Stimulated activated naive CD8-positive, alpha-beta T cell treated with anti-CD3 and anti-CD28 coated beads, Interleukin-15, Interleukin-2, amounts not matched to agents 100 U/mL and 50 U/mL, for 24 hours (primary cell): ENCODE measurements at regions not wholly inside any gene's neighbourhood (a gene's known extent, or its start where the extent isn't known, plus 50 kb on each side); places are given as distances from the start of the nearest gene placed in this dataset.

Source experiments
- ATAC-seq: fragments of 150-1000 bp; cut with Tn5 transposase; one replicate; pipeline ENCODE4 v1.10.0; 2021
- DNase-seq: peaks from one replicate; pipeline ENCODE4 v3.0.0; 2021

DNA sequence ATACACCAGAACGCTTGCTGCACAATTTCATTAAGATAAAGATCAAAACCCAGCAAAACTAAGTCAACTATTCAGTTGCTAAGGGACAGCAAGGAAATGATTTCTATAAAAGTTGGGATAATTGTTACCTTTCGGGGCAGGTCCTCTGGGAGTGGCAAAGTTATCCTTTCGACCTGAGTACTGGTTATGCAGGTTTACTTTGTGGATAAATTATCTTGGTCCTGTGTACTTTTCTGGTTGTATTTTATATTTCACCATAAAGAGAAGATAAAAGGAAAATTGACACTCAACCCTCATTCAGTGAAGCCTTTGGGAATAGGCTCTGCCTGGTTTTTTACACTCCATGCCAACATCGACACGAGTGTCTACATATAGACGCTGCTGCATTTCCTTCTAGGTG lies 146.5 kb downstream of the SYK start:
- no peak for ATAC-seq
- DNase-seq, result no peak

DNA sequence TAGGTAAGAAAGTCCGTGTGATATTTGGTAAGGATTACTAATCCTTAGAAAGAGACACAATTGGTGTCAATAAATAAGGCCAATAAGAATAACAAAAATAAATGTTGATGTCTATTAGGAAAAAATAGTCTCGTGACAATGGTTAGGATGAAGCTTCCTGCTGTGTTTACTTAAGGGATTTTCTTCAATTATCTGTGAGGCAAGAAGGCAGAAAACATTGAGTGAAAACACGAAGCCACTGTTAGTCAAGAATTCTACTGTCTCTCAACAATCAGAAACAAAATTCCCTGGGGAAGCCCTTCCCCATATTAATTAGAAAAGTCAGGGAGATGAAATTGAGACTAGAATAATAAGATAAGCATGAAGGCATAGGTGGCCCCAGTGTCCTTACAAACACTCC lies 149.0 kb downstream of the SYK start:
- ATAC-seq (no peak), DNase-seq (no peak)

DNA sequence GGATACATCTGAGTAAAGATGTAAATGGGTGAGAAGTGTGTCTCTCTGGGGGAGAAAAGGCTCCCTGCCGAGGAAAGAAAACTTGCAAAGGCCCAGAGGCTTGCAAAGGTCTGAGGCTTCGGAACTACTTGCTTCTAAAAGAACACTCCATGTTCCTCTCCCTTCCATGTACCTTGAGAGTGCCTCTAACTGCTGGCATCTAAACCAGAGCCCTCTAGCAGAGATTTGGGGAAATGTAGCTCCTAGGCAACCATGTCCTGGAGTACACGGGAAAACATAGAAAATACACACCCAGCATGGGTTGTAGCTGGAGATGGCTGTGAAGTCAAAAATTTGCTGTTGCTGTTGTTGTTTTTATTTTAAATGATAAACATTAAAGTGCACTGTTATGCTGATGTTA lies 151.6 kb downstream of the SYK start:
- ATAC-seq, result no peak
- DNase-seq, result no peak

DNA sequence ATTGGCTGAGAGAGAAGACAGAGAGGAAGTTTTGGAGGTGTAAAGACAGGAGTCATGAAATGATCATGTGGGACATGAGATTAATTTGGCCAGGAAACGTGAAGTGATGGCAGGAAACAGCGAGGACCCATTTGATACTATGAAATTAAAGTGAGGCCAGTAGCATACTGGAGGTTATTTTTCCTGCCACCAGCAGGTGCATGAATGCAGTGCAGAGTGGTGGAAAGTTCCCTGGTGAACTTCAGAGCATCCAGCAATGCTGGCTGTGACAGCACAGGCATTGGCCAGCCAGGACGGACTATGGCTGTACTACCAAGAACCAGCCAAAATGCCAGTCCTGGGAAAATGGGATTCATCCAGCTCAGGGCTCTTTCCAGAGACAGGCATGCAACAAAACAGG lies 152.2 kb downstream of the SYK start:
- ATAC-seq, result no peak

DNA sequence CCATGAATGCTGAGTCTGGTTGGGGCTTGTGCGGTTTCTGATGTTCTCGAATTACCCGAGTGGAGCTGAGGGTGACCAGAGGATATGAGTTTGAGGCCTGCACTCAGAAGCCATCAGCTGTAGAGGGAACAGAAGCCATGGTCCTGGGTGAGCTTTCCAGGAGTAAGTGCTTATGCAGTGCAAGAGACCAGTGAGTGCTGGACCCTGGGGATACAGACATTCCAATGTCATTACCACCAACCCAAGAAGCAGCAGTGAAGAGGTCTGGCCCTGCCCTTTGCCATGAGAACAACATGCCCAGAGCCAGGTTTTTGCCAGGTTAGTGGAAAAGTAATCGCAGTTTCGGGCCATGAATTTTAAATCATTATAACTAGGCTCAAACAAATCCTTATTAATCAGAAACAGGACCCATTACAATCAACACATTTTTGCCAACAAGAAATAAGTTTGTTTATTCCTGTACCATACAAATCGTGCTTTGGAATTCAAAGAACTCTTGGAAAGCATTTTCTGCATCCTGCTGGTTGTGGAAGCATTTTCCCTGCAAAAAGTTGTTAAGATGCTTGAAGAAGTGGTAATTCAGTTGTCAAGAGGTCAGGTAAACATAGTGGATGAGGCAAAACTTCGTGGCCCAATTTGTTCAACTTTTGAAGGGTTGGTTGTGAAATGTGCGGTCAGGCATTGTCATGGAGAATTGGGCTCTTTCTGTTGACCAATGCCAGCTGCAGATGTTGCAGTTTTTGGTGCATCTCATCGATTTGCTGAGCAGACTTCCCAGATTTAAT lies 154.6 kb downstream of the SYK start:
- ATAC-seq, result no peak
- no peak for DNase-seq

More for the DNA sequence above, 152.2 kb downstream of the SYK start:
- no peak for DNase-seq

DNA sequence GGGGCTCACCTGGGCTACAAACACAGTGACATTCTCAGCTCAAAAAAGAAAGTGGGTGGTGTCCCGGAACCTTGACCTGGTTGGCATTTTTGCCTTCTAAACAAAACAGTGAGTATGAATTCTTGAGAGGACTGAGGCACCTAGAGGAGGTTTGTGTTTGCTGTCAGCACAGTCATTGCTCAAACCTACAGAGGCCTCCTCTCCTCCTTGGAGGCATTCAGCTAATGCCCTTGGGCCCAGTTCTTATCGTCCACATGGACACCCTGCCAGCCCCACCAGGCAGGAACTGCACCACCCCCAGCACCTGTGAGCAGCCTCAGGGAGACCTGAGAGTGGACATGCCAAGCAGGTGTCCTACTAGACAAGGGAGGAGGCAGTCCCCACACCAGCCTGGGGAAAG lies 156.7 kb downstream of the SYK start:
- no peak for ATAC-seq
- no peak for DNase-seq

DNA sequence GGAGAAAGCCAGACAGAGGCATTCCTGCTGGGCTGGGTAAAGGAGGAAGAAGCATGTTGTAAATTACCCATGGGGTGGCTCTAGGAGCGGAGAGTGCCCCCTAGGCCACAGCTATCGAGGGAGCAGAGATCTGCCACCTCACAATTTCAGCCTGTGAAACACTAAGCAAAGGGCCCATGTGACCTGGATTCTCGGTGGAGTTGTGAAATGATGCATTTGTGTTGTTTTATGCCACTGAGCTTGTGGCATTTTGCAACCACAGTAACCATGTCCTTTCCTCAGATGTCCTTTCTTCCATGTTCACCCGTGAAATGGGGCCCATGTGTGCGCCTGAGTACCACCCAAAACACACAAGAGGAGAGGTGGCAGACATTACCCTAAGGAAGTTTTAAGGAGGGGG lies 159.3 kb downstream of the SYK start:
- no peak for DNase-seq
- no peak for ATAC-seq

DNA sequence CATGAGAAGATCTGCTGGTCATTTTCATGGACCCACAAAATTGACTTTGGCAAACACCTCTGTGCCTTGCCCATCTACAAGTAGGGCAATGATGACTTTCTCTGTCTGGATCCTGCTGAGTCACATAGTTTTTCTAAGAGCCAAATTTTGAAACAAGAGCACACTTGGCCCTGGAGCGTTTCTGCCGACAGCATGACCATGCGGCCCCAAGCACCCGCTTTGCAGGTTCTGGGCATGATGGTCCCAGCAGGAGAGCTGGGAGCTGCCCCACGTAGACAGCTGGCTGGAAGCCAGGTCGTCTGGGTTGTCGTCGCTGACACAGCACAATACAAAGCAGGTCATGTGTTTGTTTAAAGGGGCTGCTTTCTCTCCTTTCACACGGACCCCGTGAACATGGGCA lies 159.8 kb downstream of the SYK start:
- DNase-seq (no peak), ATAC-seq (no peak)

DNA sequence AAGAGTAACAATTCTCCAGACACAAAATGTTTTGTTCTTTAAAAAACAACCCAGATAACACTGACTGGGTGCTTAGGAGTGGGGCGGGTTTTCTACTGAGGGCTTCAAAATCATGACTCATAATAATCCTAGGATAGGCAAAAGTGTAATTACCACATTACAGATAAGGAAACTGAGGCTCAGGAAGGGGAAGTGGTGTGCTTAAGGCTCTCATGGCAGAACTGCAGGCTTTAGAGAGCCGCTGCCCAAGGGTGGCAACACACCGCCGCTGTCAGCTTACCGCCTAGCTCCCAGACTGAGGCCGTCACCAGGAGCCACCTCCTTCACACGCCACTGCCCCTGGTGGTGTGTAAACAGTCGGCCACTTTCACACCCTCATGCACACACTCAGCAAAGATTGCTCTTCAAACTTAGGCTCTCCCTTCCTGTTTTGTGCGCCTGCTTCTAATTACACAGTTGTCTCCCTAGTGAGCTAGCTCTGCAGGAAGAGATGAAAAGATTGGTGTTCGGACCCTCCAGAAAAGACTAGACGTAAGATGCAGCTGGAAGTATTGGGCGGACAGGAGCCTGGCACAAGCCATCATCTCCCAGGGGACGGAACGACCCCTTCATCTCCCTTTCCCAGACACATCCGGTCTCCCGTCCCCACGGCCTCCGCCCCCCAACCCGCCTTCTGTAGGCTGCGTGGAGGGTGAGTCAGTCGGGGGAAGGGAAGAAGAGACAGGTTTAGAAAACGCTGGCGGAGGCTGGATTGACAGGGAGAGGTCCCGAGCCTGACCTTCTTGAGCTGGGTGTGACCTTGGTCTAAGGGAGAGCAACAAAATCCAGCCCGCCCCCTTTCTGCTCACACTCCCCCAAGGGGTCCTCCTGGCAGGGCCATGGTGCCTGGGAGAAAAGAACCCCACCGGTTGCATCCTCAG lies 162.7 kb downstream of the SYK start:
- no peak for ATAC-seq
- DNase-seq, result peak; percentile 26

DNA sequence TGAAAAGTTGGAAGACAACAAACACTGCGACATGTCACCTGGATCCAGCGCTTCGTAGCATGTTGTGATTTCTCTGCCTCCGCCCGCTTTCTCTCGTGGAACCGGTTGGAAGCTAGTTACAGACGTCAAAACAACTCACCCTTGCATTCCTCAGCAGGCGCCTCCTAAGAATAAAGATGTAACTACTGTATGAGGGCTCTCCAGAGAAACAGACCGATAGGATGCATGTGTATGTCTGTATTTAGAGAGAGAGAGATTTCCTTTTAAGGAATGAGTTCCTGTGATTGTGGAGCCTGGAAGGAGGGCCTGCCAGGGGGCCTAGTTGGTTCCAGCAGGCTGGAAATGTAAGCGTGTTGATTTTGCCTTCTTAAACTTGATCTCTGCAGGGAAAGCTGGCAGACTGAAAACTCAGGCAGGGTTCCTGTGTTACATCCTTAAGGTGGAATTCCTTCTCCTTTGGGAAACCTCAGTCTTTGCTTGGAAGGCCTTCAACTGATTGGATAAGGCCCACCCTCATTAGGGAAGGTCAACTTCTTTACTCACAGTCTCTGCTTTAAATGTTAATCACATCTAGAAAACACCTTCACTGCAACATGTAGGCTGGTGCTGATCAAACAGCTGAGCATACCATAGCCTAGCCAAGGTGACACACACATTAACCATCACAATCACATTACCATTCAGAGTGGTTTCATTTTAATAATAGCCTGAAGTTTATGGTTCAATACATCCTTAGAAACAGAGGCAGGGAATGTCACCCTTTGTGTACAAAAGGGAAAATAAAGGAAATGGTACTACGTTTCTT lies 163.8 kb downstream of the SYK start:
- ATAC-seq, result peak; percentile 17
- DNase-seq, result no peak

DNA sequence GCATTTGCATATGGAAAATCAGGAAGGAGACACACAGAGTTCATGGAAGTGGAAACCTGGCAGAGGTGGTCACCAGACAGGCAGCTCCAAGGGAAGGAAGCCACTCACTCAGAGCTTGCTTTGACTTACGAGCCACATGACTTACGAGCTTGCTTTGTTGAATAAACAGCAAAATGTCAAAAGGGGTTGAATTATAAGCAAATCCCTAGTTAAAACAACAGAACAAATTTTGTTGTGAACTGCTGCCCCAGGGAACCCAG lies 164.3 kb downstream of the SYK start:
- no peak for DNase-seq
- no peak for ATAC-seq

DNA sequence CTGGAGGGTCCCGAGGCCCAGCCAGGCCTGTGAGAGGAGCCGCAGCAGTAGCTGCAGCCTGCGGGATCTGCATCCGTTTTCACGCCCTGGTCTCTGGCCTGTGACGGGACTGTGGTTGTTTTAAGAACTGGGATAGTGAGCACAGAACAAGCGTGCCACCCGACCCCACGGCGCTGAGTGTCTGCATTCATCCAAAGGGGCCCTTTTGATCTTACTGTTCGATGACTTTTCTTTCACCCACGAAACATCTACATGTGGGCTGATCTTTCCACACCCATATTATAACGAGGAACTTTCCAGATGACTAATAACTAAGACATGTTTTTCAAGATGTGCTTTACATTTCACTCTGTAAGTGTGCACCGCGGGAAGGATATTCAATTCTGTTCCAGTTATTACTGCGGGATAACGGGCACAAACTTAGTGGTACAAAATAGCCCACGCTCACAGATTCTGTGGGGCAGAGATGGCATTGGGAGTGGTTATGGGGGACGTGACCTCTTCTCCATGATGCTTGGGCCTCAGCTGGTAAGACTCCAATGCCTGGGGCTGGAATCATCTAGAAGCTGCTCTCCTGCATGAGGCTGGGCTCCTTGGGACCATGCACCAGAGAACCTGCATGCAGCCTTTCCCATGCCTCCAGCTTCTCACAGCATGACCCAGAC lies 165.0 kb downstream of the SYK start:
- ATAC-seq (peak; percentile 90), DNase-seq (peak; percentile 46)

DNA sequence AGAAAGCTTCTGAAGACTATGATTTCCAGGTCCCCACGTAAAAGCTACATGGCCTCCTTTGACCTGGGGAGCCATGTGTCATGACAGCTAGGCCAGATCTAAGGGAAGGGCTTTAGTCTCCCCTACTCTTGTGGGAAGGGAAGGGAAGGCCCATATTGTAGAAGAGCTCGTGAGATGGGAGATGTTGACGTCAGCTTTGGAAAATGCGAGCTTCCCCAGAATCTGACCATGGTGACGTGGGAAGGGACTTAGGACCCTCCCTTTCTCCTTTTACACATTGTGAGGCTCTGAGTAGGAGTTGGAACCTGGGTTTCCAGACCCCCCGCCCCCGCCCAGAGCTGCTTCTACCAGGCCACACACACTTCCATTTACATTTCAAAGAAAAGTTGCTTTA lies 165.5 kb downstream of the SYK start:
- DNase-seq, result no peak
- no peak for ATAC-seq

DNA sequence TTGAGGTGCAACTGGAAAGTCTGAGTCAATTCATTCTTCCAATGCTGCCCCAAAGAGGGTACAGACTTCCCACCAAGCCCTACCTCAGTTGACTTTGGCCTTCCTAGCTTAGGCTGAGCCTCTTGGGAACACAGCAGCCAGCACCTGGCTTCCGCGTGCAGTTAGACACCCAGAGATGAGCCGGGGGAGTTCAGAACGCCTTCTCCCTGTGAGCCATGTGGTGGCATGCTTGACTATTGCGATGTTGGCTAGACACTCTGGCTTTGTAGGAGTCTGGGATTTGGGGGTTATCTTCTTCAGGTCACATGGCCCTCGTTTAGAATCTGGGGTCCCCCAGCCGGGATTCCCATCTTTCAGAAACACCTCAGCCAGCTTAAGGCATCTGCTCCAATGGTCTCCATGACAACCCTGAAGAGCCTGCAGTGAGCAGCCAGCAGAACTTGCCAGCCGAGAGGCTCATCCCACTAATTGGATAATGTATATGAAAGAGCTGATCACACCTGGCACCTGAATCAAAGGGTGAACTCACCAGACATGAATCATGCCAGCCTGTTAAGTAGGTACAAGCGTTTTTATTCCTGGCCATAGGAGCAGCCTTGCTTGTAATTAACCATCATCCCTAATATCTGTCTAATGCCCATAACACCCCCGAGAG lies 167.5 kb downstream of the SYK start:
- ATAC-seq (no peak), DNase-seq (no peak)

DNA sequence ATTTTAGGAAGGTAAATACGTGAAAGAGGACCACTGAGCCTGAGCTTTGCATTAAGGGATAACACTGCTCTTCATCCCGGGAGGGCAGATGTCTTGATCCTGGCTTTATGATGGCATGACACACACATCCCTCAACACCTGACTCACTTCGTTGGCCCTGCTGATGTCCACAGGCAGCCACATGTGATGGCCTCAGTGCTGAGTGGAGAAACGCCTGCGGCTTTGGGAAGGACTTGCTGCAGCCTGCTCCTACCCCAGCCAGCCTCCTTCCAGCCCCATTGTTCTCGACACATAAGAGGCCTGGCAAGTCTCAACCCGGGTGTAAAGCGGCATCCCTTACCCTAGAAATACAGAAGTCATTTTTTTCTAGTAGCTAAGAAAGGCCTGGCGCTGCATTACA lies 169.0 kb downstream of the SYK start:
- ATAC-seq (no peak), DNase-seq (no peak)

DNA sequence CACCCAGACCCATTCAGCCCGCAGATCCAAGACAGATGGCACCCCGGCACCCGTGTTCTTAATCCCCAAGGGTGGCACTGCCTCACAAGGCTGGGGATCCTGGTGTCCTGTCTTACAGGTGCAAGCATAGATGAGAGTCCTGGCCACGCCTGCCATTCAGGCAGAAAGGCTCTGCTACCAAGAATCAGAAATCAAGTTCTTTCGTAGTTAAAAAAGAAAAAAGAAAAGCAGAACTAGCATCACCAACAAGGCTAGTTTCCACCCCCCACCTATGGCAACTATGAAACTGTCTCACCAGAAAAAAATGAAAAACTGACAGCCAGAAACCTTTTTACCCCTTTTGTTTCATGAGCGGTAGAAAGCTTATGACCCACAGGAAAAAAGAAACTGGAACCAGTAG lies 170.4 kb downstream of the SYK start:
- ATAC-seq (no peak), DNase-seq (no peak)

DNA sequence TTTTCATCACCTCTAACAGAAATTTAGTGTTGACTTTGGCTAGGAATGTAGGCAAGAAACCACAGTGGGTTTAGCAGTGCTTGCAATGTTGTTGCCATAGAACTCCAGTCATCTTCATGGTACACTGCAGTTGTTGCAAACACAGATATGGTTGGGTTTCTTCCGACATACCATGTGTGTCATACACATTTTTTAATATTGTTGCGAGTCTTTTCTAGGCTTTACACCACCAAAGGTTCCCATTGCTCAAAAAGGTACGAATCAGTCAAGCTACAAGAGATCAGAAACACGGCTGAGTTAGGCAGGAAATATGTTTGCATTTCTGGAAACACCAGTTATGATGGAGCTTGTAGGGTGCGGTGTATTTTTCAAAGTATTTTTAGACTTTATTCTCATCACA lies 172.4 kb downstream of the SYK start:
- ATAC-seq (no peak), DNase-seq (no peak)

DNA sequence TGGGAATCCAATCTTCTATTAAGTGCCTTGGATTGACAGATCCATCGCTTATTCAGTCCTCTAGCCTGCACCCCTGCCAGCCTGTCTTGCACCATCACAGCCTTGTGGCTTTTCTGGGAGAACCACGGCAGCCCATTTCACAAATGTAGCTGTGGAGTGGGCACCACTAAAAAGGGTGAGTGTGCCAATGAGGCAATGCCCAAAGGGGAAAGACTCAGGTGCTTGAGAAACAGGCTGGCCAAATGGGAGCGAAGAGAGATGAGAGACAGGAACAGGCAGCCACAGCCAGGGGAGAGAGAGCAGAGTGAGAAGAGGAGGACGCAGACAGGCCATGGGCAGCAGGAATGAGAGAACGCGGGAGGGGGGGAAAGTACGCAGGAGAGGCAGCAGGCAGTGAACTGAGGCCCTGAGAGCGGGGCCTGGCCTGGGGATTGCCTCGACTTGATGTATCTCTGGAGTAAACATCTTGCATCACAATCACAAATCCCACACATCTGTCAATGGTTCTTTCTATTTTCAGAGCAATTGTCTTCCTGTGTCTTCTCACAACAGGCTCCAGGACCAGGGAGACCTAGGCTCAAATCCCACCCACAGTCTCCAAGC lies 173.1 kb downstream of the SYK start:
- ATAC-seq (no peak), DNase-seq (no peak)

DNA sequence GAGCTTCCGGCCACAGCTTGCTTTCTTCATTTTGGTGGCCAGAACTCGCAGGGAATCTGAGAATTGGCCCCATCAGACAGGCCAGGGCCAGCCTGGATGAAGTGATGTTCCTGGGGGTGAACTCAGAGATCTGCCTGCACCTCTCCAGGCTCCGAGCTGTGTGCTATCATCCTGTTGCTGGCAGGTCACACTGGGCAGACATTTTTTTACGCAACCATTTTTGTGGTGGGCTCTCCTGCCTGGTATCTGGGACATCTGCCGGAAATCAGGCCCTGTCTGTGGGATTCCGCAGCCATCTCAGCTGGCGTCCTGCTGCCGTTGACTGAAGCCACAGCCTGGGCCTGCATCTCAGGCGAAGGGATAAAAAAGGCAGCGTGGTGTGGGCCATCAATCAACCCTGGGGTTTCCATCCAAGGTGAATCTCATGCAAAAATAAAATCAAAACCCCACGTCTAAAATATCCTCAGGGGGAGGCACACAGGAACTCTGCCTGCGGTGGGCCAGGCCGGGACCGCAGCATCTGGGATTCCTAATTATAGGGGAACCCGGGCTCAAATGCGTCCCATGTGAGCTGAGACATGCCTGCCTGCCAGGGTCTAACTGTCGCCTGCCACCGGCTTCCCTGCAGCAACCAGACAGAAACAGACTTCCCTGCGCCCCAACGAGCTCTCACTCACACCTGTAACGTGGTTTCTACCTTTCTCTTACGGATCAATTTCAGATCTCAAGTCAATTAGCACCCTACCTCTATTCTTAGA lies 174.3 kb downstream of the SYK start:
- DNase-seq, result no peak
- ATAC-seq, result no peak

DNA sequence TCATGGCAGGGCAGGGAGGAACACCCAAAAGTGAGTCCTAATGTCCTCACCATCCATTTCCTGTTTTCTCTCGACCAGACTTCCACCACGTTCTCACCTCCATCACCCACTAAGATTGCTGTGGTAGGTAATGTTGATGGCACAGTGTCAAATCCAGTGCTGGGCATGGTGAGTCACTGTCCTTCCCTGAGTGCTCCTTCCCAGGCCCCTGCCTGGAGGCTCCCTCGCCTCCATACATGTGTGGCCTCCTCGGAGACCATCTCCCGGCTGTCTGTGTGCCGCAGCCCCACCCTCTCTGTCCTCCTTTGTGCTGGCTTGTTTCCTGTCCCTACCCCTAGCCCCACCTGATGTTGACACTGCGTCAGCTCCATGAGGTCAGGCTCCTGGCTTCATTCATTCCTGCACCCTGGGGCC lies 177.5 kb downstream of the SYK start:
- ATAC-seq (no peak), DNase-seq (no peak)

DNA sequence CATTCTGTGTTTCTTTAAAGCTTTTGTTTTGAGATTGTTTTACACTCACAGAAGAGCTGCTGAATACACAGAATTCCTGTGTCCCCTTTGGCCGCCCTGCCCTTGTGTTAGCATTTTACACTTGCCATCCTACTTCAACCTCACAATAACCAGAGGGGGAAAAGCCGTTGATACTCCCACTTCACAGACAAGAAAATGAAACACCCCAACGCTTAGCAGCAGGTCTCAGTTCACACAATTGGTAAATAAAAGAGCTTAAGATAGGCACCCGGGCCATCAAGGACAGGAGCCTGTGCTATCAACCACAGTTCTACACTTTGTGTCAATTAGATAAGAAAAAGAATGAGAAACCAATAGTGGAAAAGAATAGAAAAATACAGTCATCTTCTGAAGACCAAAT lies 178.0 kb downstream of the SYK start:
- ATAC-seq (no peak), DNase-seq (no peak)
